Thyroid gland (tissue), 4 donors: ENCODE measurements at regions not wholly inside any gene's neighbourhood (a gene's known extent, or its start where the extent isn't known, plus 50 kb on each side); places are given as distances from the start of the nearest gene placed in this dataset.

Experiments used
- DNase-seq, 2 donors: peaks; one replicate each; pipeline ENCODE4 v3.0.0-alpha.2; 2019
- H3K27ac ChIP-seq, 3 donors: fragments of 200-600 bp; sonication (generic); 1 replicate in 2 of 3; 2 replicates in 1 of 3; pipeline ENCODE4 v1.5.1; 2016 to 2019; ENCODE audit warnings: mild to moderate bottlenecking in 1 of 3, moderate library complexity in 1 of 3
- H3K27me3 ChIP-seq: fragments of 200-600 bp; sonication (generic); one replicate; pipeline ENCODE4 v1.5.1; 2019
- H3K36me3 ChIP-seq, 2 donors: fragments of 200-600 bp; sonication (generic); one replicate each; pipeline ENCODE4 v1.5.1; 2016 to 2019
- H3K4me1 ChIP-seq, 2 donors: fragments of 200-600 bp; sonication (generic); one replicate each; pipeline ENCODE4 v1.5.1; 2017 to 2019
- H3K4me3 ChIP-seq, 3 donors: fragments of 200-600 bp; sonication (generic); replicated peaks in 1 of 3; 1 replicate in 2 of 3; 2 replicates in 1 of 3; pipeline ENCODE4 v1.5.1; 2016; ENCODE audit warnings: mild to moderate bottlenecking in 1 of 3
- H3K9me3 ChIP-seq: fragments of 200-600 bp; sonication (generic); one replicate; pipeline ENCODE4 v1.5.1; 2017
- CTCF ChIP-seq, 6 experiments: fragments of 200-600 bp in 3 of 6; fragments of 450-650 bp in 3 of 6; sonication (generic) in 3 of 6; IDR thresholded peaks; one replicate each; pipeline ENCODE4 v1.5.1; 2016 to 2019; ENCODE audit warnings: antibody characterized with exemption in 6 of 6, mild to moderate bottlenecking in 2 of 6, inconsistent platforms in 1 of 6, moderate library complexity in 1 of 6
- POLR2A ChIP-seq, 2 donors: fragments of 450-650 bp; IDR thresholded peaks; one replicate each; pipeline ENCODE4 v1.6.1; 2017; ENCODE audit warnings: antibody characterized with exemption in 2 of 2, mild to moderate bottlenecking in 2 of 2, moderate library complexity in 1 of 2
- WGBS, 2 donors: methylation state at CpG; one replicate each; pipeline ENCODE4 v1.1.5; 2017; 5-methylcytosine and 5-hydroxymethylcytosine counted together
- intact Hi-C: fragments of 100-400 bp; cut with DNase I; formaldehyde crosslinking; loops from one replicate; pipeline ENCODE4 v1.15.1; 2023

- no peak overlapping the region for H3K4me3 ChIP-seq
- TF ChIP-seq CTCF (IDR thresholded peaks at IDR 0.05) (no peak), POLR2A (IDR thresholded peaks at IDR 0.05) (no peak)
- no peak for DNase-seq
- H3K27me3 ChIP-seq: no peaks in the 10 kb centered on the region
- no peaks in the 10 kb centered on the region for H3K9me3 ChIP-seq
- intact Hi-C loops: no loop called here
- H3K27ac ChIP-seq: no peak overlapping the region
- 79 to 82% methylated on average over 2 of the region's 2 CpGs for WGBS, 2 donors
- no peaks in the 10 kb centered on the region for H3K4me1 ChIP-seq
- no peaks in the 10 kb centered on the region for H3K36me3 ChIP-seq
Measured at GRCh38 chr12:23128462-23128861, 503.5 kb downstream of the ETNK1 start.

GRCh38 chr12:23132357-23132756 is 507.4 kb downstream of the ETNK1 start:
- no peak for DNase-seq
- H3K27me3 ChIP-seq: no peaks in the 10 kb centered on the region
- H3K36me3 ChIP-seq: no peaks in the 10 kb centered on the region
- H3K27ac ChIP-seq: no peak overlapping the region
- H3K4me1 ChIP-seq: no peaks in the 10 kb centered on the region
- TF ChIP-seq CTCF (IDR thresholded peaks at IDR 0.05) (no peak), POLR2A (IDR thresholded peaks at IDR 0.05) (no peak)
- H3K4me3 ChIP-seq: no peak overlapping the region
- 93 to 98% methylated on average over 1 of the region's 1 CpG for WGBS, 2 donors
- H3K9me3 ChIP-seq: no peaks in the 10 kb centered on the region
- intact Hi-C loops: no loop called here

GRCh38 chr12:23133471-23133870 is 508.5 kb downstream of the ETNK1 start:
- Histone ChIP-seq H3K36me3 (no peaks in the 10 kb centered on the region), H3K27me3 (no peaks in the 10 kb centered on the region), H3K4me3 (no peak overlapping the region), H3K9me3 (no peaks in the 10 kb centered on the region), H3K27ac (no peak overlapping the region), H3K4me1 (no peaks in the 10 kb centered on the region)
- TF ChIP-seq POLR2A (IDR thresholded peaks at IDR 0.05) (no peak), CTCF (IDR thresholded peaks at IDR 0.05) (no peak)
- intact Hi-C loops: no loop called here
- WGBS, 2 donors: 78 to 83% methylated on average over 1 of the region's 1 CpG
- DNase-seq: no peak

- H3K27ac ChIP-seq: no peak overlapping the region
- DNase-seq: no peak
- WGBS, 2 donors: 87 to 91% methylated on average over 4 of the region's 4 CpGs
- H3K36me3 ChIP-seq: no peaks in the 10 kb centered on the region
- no peaks in the 10 kb centered on the region for H3K4me1 ChIP-seq
- H3K4me3 ChIP-seq: no peak overlapping the region
- no peaks in the 10 kb centered on the region for H3K9me3 ChIP-seq
- intact Hi-C loops: no loop called here
- H3K27me3 ChIP-seq: no peaks in the 10 kb centered on the region
- TF ChIP-seq POLR2A (IDR thresholded peaks at IDR 0.05) (no peak), CTCF (IDR thresholded peaks at IDR 0.05) (no peak)
Measured at GRCh38 chr12:23139026-23139425, 514.1 kb downstream of the ETNK1 start.

GRCh38 chr12:23140710-23141109 is 515.7 kb downstream of the ETNK1 start:
- intact Hi-C loops: no loop called here
- Histone ChIP-seq H3K36me3 (no peaks in the 10 kb centered on the region), H3K27me3 (no peaks in the 10 kb centered on the region), H3K27ac (no peak overlapping the region), H3K4me3 (no peak overlapping the region), H3K4me1 (no peaks in the 10 kb centered on the region), H3K9me3 (no peaks in the 10 kb centered on the region)
- DNase-seq: no peak
- TF ChIP-seq POLR2A (IDR thresholded peaks at IDR 0.05) (no peak), CTCF (IDR thresholded peaks at IDR 0.05) (no peak)
